ENCODE measurements at regions not wholly inside any gene's neighbourhood (a gene's known extent, or its start where the extent isn't known, plus 50 kb on each side); places are given as distances from the start of the nearest gene placed in this dataset.

DNA sequence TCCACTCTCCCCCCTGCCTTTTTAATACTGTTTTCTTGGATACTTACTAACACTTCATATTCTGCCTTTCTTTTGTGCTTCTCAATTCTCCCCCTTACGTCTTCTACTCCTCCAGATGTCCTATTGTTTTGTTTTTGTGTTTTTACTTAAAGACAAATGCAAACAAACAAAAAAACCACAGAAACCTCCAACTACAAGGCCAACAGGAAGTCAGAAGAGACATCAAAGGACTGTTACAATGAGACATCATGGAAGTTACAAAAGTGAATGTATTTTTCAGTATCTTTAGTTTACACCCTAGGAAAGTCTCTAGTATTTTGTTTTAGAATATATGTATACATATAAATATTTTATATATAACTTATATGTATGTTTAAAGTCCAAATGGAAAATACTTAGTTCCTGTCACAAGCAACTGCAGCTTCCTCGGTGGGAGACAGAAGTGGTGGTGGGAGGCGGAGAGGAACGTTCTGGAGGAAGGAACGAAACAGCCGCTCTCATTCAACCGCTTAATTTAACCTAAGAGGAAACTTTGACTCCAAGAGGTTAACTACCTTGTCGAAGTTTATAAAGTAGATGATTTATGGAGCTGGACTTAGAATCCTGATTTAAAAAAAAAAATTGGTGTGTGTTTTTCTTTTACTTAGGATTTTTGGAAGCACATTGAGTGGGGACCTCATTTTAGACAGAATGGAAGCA, 168.9 kb upstream of the PDE10A start:
- no peak overlapping the region for H3K27ac ChIP-seq (ENCODE audit: insufficient read depth, low read depth, low read length, poor library complexity, severe bottlenecking)
- H3K36me3 ChIP-seq (ENCODE audit: control insufficient read depth, insufficient read depth, low read length), result no peaks in the 10 kb centered on the region
- no peaks in the 10 kb centered on the region for H3K27me3 ChIP-seq (ENCODE audit: control insufficient read depth, insufficient read depth, low read length, poor library complexity, severe bottlenecking)
- no peaks in the 10 kb centered on the region for H3K9me3 ChIP-seq (ENCODE audit: control insufficient read depth, low read length)
- 85 to 88% methylated on average over 7 to 8 of the region's 8 CpGs for WGBS, 2 experiments
- no peak overlapping the region for H3K4me3 ChIP-seq (ENCODE audit: insufficient read depth, low read depth, low read length)
- no peaks in the 10 kb centered on the region for H3K4me1 ChIP-seq (ENCODE audit: control insufficient read depth, insufficient read depth, low read length)

DNA sequence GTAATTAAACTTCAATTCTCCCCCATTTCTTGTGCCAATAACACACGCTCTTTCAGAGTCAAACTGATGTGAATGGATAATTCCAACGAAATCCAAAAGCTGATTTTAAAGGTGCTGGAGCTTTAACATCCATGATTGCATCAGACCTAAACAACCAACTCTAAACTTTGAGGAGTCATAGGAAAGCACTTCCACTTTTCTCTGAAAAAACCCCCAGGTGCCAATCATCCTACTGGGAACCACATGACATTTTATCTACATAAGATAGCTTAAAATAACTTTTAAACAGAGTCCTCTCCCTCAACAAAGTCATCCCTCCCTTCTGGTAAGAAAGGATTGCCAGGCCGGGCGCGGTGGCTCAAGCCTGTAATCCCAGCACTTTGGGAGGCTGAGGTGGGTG, 167.7 kb upstream of the PDE10A start:
- H3K4me1 ChIP-seq (ENCODE audit: control insufficient read depth, insufficient read depth, low read length), result no peaks in the 10 kb centered on the region
- no peak overlapping the region for H3K27ac ChIP-seq (ENCODE audit: insufficient read depth, low read depth, low read length, poor library complexity, severe bottlenecking)
- H3K9me3 ChIP-seq (ENCODE audit: control insufficient read depth, low read length), result no peaks in the 10 kb centered on the region
- no peak overlapping the region for H3K4me3 ChIP-seq (ENCODE audit: insufficient read depth, low read depth, low read length)
- 86 to 96% methylated on average over 5 of the region's 5 CpGs for WGBS, 2 experiments
- H3K36me3 ChIP-seq (ENCODE audit: control insufficient read depth, insufficient read depth, low read length), result no peaks in the 10 kb centered on the region
- no peaks in the 10 kb centered on the region for H3K27me3 ChIP-seq (ENCODE audit: control insufficient read depth, insufficient read depth, low read length, poor library complexity, severe bottlenecking)

DNA sequence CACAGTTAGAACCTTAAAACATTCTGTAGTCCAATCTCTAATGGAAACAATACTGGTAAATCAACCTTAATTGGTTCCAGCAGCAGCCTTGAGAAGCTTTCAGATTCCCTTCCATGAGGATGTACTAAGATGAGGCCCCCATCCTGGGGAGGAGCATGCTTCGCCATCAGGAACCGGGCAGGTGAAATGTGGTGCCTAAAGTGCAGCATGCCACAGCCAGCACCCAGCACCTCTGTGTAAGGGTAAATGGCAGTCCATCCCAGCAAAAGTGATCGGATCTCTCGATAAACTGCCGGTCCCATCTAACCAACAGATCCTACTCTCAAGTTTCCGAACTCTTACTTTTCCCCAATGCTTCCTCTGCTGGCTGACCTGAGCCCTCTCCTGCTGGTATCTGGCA, 166.3 kb upstream of the PDE10A start:
- Histone ChIP-seq H3K4me1 (ENCODE audit: control insufficient read depth, insufficient read depth, low read length) (no peaks in the 10 kb centered on the region), H3K36me3 (ENCODE audit: control insufficient read depth, insufficient read depth, low read length) (no peaks in the 10 kb centered on the region), H3K27me3 (ENCODE audit: control insufficient read depth, insufficient read depth, low read length, poor library complexity, severe bottlenecking) (no peaks in the 10 kb centered on the region), H3K27ac (ENCODE audit: insufficient read depth, low read depth, low read length, poor library complexity, severe bottlenecking) (no peak overlapping the region), H3K9me3 (ENCODE audit: control insufficient read depth, low read length) (no peaks in the 10 kb centered on the region), H3K4me3 (ENCODE audit: insufficient read depth, low read depth, low read length) (no peak overlapping the region)
- 95 to 98% methylated on average over 6 of the region's 6 CpGs for WGBS, 2 experiments

DNA sequence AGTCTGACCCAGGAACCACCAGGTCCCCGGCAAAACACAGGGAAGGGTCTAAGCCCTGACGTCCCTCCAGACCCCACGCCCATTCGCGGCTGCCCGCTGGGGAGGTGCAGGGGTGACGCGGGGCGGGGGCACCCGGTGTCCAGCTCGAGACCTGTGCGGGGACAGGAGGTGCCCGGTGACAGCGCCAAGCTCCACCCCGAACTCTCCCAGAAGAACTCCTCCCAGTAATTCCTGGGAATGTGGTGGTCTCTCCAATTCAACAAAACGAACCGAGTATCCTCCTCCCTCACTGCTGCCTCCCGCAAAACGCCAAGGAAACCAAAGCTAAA, 164.1 kb upstream of the PDE10A start:
- Histone ChIP-seq H3K27me3 (ENCODE audit: control insufficient read depth, insufficient read depth, low read length, poor library complexity, severe bottlenecking) (no peaks in the 10 kb centered on the region), H3K9me3 (ENCODE audit: control insufficient read depth, low read length) (no peaks in the 10 kb centered on the region), H3K27ac (ENCODE audit: insufficient read depth, low read depth, low read length, poor library complexity, severe bottlenecking) (no peak overlapping the region), H3K36me3 (ENCODE audit: control insufficient read depth, insufficient read depth, low read length) (no peaks in the 10 kb centered on the region), H3K4me1 (ENCODE audit: control insufficient read depth, insufficient read depth, low read length) (no peaks in the 10 kb centered on the region), H3K4me3 (ENCODE audit: insufficient read depth, low read depth, low read length) (no peak overlapping the region)
- 92 to 94% methylated on average over 19 of the region's 19 CpGs for whole genome bisulfite sequencing, 2 experiments

DNA sequence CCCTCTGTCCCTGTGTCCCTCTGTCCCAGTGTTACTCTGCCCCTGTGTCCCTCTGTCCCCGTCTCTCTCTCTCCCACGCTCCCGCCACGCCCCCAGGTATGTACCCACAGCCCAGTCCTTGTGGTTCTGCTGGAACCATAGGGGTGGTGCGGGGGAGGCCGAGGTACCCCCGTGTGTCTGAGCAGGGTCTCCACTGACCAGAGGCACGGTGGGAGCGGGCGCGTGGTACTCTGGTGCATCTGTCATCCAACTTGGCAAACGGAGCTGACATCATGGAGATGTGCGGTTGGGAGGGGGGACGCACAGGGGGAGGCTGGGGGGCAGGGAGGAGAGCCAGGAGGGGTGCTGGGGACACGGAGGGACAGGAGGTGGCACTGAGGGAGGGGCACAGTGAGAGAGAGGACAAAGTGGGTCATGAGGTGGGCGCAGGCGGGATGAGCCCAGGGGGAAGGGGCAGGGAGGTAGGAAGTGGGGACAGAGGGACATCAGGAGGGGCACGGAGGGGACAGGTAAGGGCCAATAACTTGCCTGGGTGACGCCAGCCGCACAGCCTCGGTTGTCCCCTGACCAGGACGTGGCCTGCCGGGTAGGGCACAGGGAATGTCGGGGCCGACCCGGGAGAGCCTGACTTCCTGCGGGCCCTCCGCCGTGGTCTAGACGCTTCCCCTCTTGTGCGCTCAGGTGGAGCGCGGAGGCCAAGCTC, 163.6 kb upstream of the PDE10A start:
- WGBS, 2 experiments, result 95 to 96% methylated on average over 32 of the region's 33 CpGs

DNA sequence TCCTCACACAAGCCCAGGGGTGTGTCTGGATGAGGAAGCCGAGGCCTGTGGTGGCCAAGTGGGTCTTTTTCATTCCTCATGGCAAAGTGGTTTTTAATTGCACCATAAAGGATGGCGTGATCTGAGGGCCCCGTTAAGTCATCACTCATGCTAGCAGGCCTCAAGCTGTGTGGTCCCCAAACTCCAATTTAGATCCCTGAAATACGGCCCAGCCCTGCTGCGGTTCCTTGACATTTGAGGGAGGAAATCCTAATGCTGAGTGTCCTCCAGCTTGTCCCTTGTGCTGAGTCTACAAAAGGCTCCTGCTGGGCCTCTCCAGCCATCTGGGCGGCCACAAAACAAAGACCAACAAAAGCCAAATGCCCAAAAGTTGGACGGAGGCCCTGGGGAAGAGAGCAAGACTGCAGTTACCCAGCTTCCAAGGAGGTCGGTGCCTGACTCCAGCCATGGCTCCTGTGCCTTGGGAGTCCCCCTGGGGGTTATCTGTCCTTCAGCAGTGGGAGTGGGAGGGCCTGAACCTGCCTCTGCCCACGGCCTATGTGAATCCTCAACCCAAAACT, 162.3 kb upstream of the PDE10A start:
- no peak overlapping the region for H3K4me3 ChIP-seq (ENCODE audit: insufficient read depth, low read depth, low read length)
- no peaks in the 10 kb centered on the region for H3K36me3 ChIP-seq (ENCODE audit: control insufficient read depth, insufficient read depth, low read length)
- H3K9me3 ChIP-seq (ENCODE audit: control insufficient read depth, low read length), result no peaks in the 10 kb centered on the region
- H3K27me3 ChIP-seq (ENCODE audit: control insufficient read depth, insufficient read depth, low read length, poor library complexity, severe bottlenecking), result no peaks in the 10 kb centered on the region
- WGBS, 2 experiments, result 31 to 39% methylated on average over 9 of the region's 9 CpGs
- no peaks in the 10 kb centered on the region for H3K4me1 ChIP-seq (ENCODE audit: control insufficient read depth, insufficient read depth, low read length)
- H3K27ac ChIP-seq (ENCODE audit: insufficient read depth, low read depth, low read length, poor library complexity, severe bottlenecking), result no peak overlapping the region

More for the DNA sequence above, 163.6 kb upstream of the PDE10A start:
- Histone ChIP-seq H3K36me3 (ENCODE audit: control insufficient read depth, insufficient read depth, low read length) (no peaks in the 10 kb centered on the region), H3K4me1 (ENCODE audit: control insufficient read depth, insufficient read depth, low read length) (no peaks in the 10 kb centered on the region), H3K27ac (ENCODE audit: insufficient read depth, low read depth, low read length, poor library complexity, severe bottlenecking) (no peak overlapping the region), H3K9me3 (ENCODE audit: control insufficient read depth, low read length) (no peaks in the 10 kb centered on the region), H3K4me3 (ENCODE audit: insufficient read depth, low read depth, low read length) (no peak overlapping the region), H3K27me3 (ENCODE audit: control insufficient read depth, insufficient read depth, low read length, poor library complexity, severe bottlenecking) (no peaks in the 10 kb centered on the region)

DNA sequence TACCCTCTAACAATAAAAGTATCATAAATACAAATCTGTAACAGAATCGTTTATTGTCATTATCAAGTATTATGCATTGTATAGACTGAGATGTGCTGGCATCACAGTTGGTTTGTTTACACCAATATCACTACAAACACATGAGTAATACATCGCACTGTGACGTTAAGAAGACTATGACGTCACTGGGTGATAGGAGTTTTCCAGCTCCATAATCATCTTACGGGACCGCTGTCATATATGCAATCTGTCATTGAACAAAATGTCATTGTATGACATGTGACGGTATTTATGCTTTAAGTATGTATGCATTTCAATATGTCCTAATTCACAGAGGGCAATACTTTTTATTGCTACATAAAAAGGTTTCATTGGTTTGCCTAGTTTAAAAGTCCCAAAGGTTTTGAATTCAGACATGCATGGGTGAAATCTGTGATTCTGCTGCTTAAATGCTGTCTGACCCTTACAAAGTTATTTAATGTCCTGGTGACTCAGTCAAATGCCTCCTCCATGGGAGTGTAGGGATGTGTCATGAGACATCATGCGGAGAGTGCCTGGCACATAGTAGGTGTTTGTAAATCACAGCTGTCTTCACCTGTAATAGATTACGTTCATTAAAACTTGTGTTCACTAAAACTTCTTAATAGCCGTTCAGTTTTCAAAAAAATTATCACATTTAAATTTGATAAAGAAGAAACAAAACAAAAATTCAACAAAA, 160.7 kb upstream of the PDE10A start:
- no peak overlapping the region for H3K4me3 ChIP-seq (ENCODE audit: insufficient read depth, low read depth, low read length)
- peaks cover 9% of the 10 kb centered on the region for H3K4me1 ChIP-seq (ENCODE audit: control insufficient read depth, insufficient read depth, low read length)
- 94% methylated on average over 7 to 9 of the region's 10 CpGs for WGBS, 2 experiments
- H3K9me3 ChIP-seq (ENCODE audit: control insufficient read depth, low read length), result no peaks in the 10 kb centered on the region
- no peaks in the 10 kb centered on the region for H3K36me3 ChIP-seq (ENCODE audit: control insufficient read depth, insufficient read depth, low read length)
- no peak overlapping the region for H3K27ac ChIP-seq (ENCODE audit: insufficient read depth, low read depth, low read length, poor library complexity, severe bottlenecking)
- H3K27me3 ChIP-seq (ENCODE audit: control insufficient read depth, insufficient read depth, low read length, poor library complexity, severe bottlenecking), result no peaks in the 10 kb centered on the region

DNA sequence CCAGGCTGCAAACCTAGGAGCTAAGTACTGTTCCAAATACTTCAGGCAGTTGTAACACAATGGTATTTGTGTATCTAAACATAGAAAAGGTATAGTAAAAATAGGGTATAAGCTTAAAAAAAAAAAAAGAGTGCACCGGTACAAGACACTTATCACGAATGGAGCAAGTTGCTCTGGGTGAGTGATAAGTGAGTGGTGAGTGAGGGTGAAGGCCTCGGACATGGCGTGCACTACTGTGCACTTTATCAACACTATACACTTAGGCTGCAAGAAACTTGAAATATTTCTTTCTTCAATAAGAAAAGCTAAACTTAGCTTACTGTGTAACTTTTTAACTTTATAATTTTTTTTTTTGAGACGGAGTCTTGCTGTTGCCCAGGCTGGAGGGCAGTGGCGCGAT, 159.5 kb upstream of the PDE10A start:
- Histone ChIP-seq H3K4me3 (ENCODE audit: insufficient read depth, low read depth, low read length) (no peak overlapping the region), H3K36me3 (ENCODE audit: control insufficient read depth, insufficient read depth, low read length) (no peaks in the 10 kb centered on the region), H3K4me1 (ENCODE audit: control insufficient read depth, insufficient read depth, low read length) (peaks cover 22% of the 10 kb centered on the region), H3K9me3 (ENCODE audit: control insufficient read depth, low read length) (no peaks in the 10 kb centered on the region), H3K27me3 (ENCODE audit: control insufficient read depth, insufficient read depth, low read length, poor library complexity, severe bottlenecking) (no peaks in the 10 kb centered on the region), H3K27ac (ENCODE audit: insufficient read depth, low read depth, low read length, poor library complexity, severe bottlenecking) (no peak overlapping the region)
- 94 to 95% methylated on average over 6 to 7 of the region's 7 CpGs for WGBS, 2 experiments

DNA sequence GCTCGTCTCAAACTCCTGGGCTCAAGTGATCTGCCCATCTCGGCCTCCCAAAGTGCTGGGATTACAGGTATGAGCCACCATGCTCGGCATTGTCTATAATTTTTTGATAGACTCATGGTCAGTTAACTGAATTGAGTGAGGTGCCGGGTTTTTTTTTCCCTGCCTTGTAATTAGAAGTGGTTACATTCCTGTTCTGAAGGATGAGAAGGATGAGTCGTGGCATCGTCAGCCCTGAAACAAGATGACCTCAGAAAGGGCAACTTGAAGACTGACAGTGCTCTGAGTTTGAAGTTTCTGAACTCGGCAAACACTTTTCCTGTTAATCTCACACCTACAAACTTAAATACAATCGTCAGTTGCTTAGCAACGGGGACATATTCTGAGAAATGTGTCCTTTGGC, 158.7 kb upstream of the PDE10A start:
- Histone ChIP-seq H3K4me3 (ENCODE audit: insufficient read depth, low read depth, low read length) (no peak overlapping the region), H3K27me3 (ENCODE audit: control insufficient read depth, insufficient read depth, low read length, poor library complexity, severe bottlenecking) (no peaks in the 10 kb centered on the region), H3K9me3 (ENCODE audit: control insufficient read depth, low read length) (no peaks in the 10 kb centered on the region), H3K27ac (ENCODE audit: insufficient read depth, low read depth, low read length, poor library complexity, severe bottlenecking) (no peak overlapping the region), H3K36me3 (ENCODE audit: control insufficient read depth, insufficient read depth, low read length) (no peaks in the 10 kb centered on the region), H3K4me1 (ENCODE audit: control insufficient read depth, insufficient read depth, low read length) (peaks cover 29% of the 10 kb centered on the region)
- WGBS, 2 experiments, result 87 to 88% methylated on average over 9 of the region's 9 CpGs

DNA sequence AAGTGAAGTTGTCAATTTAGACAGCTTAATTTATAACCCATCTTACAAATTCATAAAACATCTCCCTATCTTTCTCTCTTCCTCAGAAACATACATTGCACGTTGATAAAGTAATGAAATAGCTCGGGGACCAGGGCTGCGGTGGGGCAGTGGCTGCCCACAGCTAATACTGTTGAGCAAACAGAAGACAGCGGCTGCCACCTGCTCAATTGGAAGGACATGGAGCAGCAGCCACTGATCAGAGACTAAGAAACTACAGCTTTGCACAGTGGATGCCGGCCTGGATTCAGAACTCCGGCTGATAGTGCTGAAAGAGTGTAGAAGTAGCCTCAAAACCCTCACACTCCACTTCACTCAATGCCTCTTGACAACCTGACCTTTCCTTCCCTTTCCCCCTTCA, 157.9 kb upstream of the PDE10A start:
- Histone ChIP-seq H3K9me3 (ENCODE audit: control insufficient read depth, low read length) (no peaks in the 10 kb centered on the region), H3K27me3 (ENCODE audit: control insufficient read depth, insufficient read depth, low read length, poor library complexity, severe bottlenecking) (no peaks in the 10 kb centered on the region), H3K4me3 (ENCODE audit: insufficient read depth, low read depth, low read length) (no peak overlapping the region), H3K36me3 (ENCODE audit: control insufficient read depth, insufficient read depth, low read length) (no peaks in the 10 kb centered on the region), H3K4me1 (ENCODE audit: control insufficient read depth, insufficient read depth, low read length) (peaks cover 31% of the 10 kb centered on the region), H3K27ac (ENCODE audit: insufficient read depth, low read depth, low read length, poor library complexity, severe bottlenecking) (no peak overlapping the region)
- whole genome bisulfite sequencing, 2 experiments, result 86 to 89% methylated on average over 6 of the region's 6 CpGs
